GM23338 (cell line): ENCODE measurements at regions not wholly inside any gene's neighbourhood (a gene's known extent, or its start where the extent isn't known, plus 50 kb on each side); places are given as distances from the start of the nearest gene placed in this dataset.

Experiments used
- ATAC-seq: fragments of 200-7000 bp; cut with Tn5 transposase; 3 replicates; pipeline ENCODE4 v1.9.1; 2020
- DNase-seq: peaks from one replicate; pipeline ENCODE4 v3.0.0-alpha.2; 2015; ENCODE audit warnings: low spot score
- H2AFZ ChIP-seq: fragments of 200-600 bp; sonication (generic); 2 replicates; pipeline ENCODE4 v1.8.0; 2016; ENCODE audit warnings: antibody characterized with exemption, mild to moderate bottlenecking, moderate library complexity
- H3F3A ChIP-seq: fragments of 200-600 bp; sonication (generic); replicated peaks from 2 replicates; pipeline ENCODE4 v1.8.0; 2017; ENCODE audit warnings: antibody characterized with exemption, mixed run types, low read depth
- H3K27ac ChIP-seq: fragments of 200-600 bp; sonication (generic); 2 replicates; pipeline ENCODE4 v1.6.1; 2016; ENCODE audit warnings: low read depth
- H3K27me3 ChIP-seq: fragments of 200-600 bp; sonication (generic); 2 replicates; pipeline ENCODE4 v1.8.0; 2016; ENCODE audit warnings: mild to moderate bottlenecking, mixed run types, moderate library complexity; ENCODE audit not compliant: insufficient read depth
- H3K36me3 ChIP-seq: fragments of 200-600 bp; sonication (generic); 2 replicates; pipeline ENCODE4 v1.8.0; 2016; ENCODE audit warnings: mild to moderate bottlenecking; ENCODE audit not compliant: insufficient read depth
- H3K4me1 ChIP-seq: fragments of 200-600 bp; sonication (generic); 2 replicates; pipeline ENCODE4 v1.8.0; 2016; ENCODE audit warnings: mild to moderate bottlenecking, moderate library complexity; ENCODE audit not compliant: insufficient read depth
- H3K4me2 ChIP-seq: fragments of 200-600 bp; sonication (generic); 2 replicates; pipeline ENCODE4 v1.7.1; 2017; ENCODE audit warnings: mixed run types
- H3K4me3 ChIP-seq: fragments of 200-600 bp; sonication (generic); 2 replicates; pipeline ENCODE4 v1.6.1; 2016; ENCODE audit warnings: mixed run types
- H3K79me2 ChIP-seq: fragments of 200-600 bp; sonication (generic); replicated peaks from 2 replicates; pipeline ENCODE4 v1.8.0; 2017; ENCODE audit warnings: mild to moderate bottlenecking; ENCODE audit not compliant: insufficient read depth
- H3K9me2 ChIP-seq: fragments of 200-600 bp; sonication (generic); 2 replicates; pipeline ENCODE4 v1.8.0; 2017; ENCODE audit not compliant: insufficient read depth
- H4K20me1 ChIP-seq: fragments of 200-600 bp; sonication (generic); replicated peaks from 2 replicates; pipeline ENCODE4 v1.8.0; 2017; ENCODE audit warnings: mild to moderate bottlenecking; ENCODE audit not compliant: insufficient read depth
- H3K27ac Mint-ChIP-seq: 2 replicates; pipeline ENCODE4 v1.8.0; 2020; ENCODE audit warnings: inconsistent platforms, mild to moderate bottlenecking, moderate library complexity, mixed read lengths
- H3K27me3 Mint-ChIP-seq: 3 replicates; pipeline ENCODE4 v1.8.0; 2022; ENCODE audit warnings: low read depth, mild to moderate bottlenecking, moderate library complexity, mixed read lengths, inconsistent platforms; ENCODE audit not compliant: insufficient read depth, poor library complexity
- H3K36me3 Mint-ChIP-seq: 3 replicates; pipeline ENCODE4 v1.8.0; 2021; ENCODE audit warnings: low read depth, mild to moderate bottlenecking, inconsistent platforms, moderate library complexity, mixed read lengths
- H3K4me1 Mint-ChIP-seq: 3 replicates; pipeline ENCODE4 v1.8.0; 2020; ENCODE audit warnings: mild to moderate bottlenecking, inconsistent platforms, mixed read lengths
- H3K4me3 Mint-ChIP-seq: 3 replicates; pipeline ENCODE4 v1.8.0; 2021; ENCODE audit warnings: moderate library complexity, mild to moderate bottlenecking, inconsistent platforms, mixed read lengths
- H3K9me3 Mint-ChIP-seq: 3 replicates; pipeline ENCODE4 v1.8.0; 2020; ENCODE audit warnings: moderate library complexity, mild to moderate bottlenecking, inconsistent platforms, mixed read lengths
- JUNB ChIP-seq: IDR thresholded peaks from one replicate; pipeline ENCODE4 v1.6.1; 2016; ENCODE audit warnings: antibody characterized with exemption; ENCODE audit not compliant: unreplicated experiment
- POLR2AphosphoS5 ChIP-seq: IDR thresholded peaks from 2 replicates; pipeline ENCODE4 v1.6.1; 2016; ENCODE audit warnings: antibody characterized with exemption, low read depth
- STAT1 ChIP-seq: IDR thresholded peaks from one replicate; pipeline ENCODE4 v1.6.1; 2016; ENCODE audit warnings: antibody characterized with exemption; ENCODE audit not compliant: unreplicated experiment
- ZNF114 ChIP-seq: fragments of 250-450 bp; sonication (Bioruptor Pico); IDR thresholded peaks from 2 replicates; pipeline ENCODE4 v1.5.0; 2020; ENCODE audit warnings: mild to moderate bottlenecking, moderate library complexity
- TF ChIP-seq, protein P1 (sequence below): IDR thresholded peaks from 2 replicates; pipeline ENCODE4 v1.6.1; 2016; ENCODE audit warnings: antibody characterized with exemption
- TF ChIP-seq, protein P2 (sequence below): fragments of 250-450 bp; sonication (Bioruptor Pico); IDR thresholded peaks from 2 replicates; pipeline ENCODE4 v1.5.0; 2020; ENCODE audit warnings: mild to moderate bottlenecking, moderate library complexity

DNA sequence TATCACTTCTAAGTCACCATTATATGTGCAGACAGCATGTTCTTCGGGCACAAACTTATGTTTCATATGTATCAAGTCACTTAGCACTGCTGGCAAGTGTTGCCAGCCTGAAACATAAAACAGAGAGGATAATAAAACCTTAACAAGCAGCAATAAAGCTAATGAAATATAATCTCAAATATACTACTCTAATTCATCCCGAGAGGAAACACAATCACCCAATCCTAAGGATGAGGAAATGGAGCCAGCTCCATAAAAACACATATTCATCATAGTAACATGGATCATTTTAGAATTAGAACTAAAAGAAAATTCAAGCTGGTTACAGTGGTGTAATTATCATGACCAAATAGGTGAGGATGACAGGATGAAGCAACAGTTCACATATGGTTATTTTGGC, 1072.7 kb downstream of the EPHA3 start (continued):
- TF ChIP-seq, protein P1, sequence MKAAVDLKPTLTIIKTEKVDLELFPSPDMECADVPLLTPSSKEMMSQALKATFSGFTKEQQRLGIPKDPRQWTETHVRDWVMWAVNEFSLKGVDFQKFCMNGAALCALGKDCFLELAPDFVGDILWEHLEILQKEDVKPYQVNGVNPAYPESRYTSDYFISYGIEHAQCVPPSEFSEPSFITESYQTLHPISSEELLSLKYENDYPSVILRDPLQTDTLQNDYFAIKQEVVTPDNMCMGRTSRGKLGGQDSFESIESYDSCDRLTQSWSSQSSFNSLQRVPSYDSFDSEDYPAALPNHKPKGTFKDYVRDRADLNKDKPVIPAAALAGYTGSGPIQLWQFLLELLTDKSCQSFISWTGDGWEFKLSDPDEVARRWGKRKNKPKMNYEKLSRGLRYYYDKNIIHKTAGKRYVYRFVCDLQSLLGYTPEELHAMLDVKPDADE: no peak
- TF ChIP-seq POLR2AphosphoS5: no peak
- TF ChIP-seq ZNF114 (CRISPR knock-in tag): no peak
- TF ChIP-seq, protein P2, sequence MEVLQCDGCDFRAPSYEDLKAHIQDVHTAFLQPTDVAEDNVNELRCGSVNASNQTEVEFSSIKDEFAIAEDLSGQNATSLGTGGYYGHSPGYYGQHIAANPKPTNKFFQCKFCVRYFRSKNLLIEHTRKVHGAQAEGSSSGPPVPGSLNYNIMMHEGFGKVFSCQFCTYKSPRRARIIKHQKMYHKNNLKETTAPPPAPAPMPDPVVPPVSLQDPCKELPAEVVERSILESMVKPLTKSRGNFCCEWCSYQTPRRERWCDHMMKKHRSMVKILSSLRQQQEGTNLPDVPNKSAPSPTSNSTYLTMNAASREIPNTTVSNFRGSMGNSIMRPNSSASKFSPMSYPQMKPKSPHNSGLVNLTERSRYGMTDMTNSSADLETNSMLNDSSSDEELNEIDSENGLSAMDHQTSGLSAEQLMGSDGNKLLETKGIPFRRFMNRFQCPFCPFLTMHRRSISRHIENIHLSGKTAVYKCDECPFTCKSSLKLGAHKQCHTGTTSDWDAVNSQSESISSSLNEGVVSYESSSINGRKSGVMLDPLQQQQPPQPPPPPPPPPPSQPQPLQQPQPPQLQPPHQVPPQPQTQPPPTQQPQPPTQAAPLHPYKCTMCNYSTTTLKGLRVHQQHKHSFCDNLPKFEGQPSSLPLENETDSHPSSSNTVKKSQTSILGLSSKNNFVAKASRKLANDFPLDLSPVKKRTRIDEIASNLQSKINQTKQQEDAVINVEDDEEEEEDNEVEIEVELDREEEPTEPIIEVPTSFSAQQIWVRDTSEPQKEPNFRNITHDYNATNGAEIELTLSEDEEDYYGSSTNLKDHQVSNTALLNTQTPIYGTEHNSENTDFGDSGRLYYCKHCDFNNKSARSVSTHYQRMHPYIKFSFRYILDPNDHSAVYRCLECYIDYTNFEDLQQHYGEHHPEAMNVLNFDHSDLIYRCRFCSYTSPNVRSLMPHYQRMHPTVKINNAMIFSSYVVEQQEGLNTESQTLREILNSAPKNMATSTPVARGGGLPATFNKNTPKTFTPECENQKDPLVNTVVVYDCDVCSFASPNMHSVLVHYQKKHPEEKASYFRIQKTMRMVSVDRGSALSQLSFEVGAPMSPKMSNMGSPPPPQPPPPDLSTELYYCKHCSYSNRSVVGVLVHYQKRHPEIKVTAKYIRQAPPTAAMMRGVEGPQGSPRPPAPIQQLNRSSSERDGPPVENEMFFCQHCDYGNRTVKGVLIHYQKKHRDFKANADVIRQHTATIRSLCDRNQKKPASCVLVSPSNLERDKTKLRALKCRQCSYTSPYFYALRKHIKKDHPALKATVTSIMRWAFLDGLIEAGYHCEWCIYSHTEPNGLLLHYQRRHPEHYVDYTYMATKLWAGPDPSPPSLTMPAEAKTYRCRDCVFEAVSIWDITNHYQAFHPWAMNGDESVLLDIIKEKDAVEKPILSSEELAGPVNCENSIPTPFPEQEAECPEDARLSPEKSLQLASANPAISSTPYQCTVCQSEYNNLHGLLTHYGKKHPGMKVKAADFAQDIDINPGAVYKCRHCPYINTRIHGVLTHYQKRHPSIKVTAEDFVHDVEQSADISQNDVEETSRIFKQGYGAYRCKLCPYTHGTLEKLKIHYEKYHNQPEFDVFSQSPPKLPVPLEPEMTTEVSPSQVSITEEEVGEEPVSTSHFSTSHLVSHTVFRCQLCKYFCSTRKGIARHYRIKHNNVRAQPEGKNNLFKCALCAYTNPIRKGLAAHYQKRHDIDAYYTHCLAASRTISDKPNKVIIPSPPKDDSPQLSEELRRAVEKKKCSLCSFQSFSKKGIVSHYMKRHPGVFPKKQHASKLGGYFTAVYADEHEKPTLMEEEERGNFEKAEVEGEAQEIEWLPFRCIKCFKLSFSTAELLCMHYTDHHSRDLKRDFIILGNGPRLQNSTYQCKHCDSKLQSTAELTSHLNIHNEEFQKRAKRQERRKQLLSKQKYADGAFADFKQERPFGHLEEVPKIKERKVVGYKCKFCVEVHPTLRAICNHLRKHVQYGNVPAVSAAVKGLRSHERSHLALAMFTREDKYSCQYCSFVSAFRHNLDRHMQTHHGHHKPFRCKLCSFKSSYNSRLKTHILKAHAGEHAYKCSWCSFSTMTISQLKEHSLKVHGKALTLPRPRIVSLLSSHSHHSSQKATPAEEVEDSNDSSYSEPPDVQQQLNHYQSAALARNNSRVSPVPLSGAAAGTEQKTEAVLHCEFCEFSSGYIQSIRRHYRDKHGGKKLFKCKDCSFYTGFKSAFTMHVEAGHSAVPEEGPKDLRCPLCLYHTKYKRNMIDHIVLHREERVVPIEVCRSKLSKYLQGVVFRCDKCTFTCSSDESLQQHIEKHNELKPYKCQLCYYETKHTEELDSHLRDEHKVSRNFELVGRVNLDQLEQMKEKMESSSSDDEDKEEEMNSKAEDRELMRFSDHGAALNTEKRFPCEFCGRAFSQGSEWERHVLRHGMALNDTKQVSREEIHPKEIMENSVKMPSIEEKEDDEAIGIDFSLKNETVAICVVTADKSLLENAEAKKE (CRISPR knock-in tag): no peak

DNA sequence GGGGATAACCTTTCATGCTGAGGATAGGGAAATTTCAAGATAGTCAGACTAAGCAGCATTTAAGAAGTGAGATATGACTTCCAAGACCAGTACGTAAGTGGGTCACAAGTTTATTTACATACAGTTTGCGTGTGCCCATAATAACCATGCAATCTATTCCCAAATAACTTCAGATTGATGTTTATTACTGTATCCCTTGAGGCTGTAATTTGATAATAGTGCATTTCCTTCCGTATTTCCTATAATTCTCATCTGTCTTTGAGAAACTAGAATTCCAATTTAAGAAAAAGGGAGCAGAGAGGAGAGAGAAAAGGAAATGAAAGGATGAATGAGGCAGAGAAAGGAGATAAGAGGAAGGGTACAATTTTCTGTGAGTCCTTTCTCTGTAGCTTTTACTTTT, 1073.1 kb downstream of the EPHA3 start:
- Mint-ChIP-seq H3K36me3 (no peaks in the 10 kb centered on the region), H3K27ac (no peak overlapping the region), H3K27me3 (no peaks in the 10 kb centered on the region), H3K4me1 (0 out of 3 replicates have a peak, but pooled peaks cover 5% of the 10 kb centered on the region), H3K9me3 (no peaks in the 10 kb centered on the region), H3K4me3 (no peak overlapping the region)
- Histone ChIP-seq H3K4me2 (no peak overlapping the region), H3K27ac (no peak overlapping the region), H3K79me2 (no peaks in the 10 kb centered on the region), H3K4me3 (no peak overlapping the region), H3K4me1 (no peaks in the 10 kb centered on the region), H3K27me3 (no peaks in the 10 kb centered on the region), H3K9me2 (no peaks in the 10 kb centered on the region), H3F3A (no peaks in the 10 kb centered on the region), H3K36me3 (no peaks in the 10 kb centered on the region), H2AFZ (no peak overlapping the region), H4K20me1 (no peaks in the 10 kb centered on the region)
- no peak for ATAC-seq
- no peak for DNase-seq
- TF ChIP-seq STAT1: no peak
- TF ChIP-seq ZNF114 (CRISPR knock-in tag): no peak
- no peak for TF ChIP-seq JUNB
- TF ChIP-seq, protein P2 (CRISPR knock-in tag): no peak
